H9 (cell line): ENCODE measurements at regions not wholly inside any gene's neighbourhood (a gene's known extent, or its start where the extent isn't known, plus 50 kb on each side); places are given as distances from the start of the nearest gene placed in this dataset.
"Not testable (repeated sequence)": the region's sequence is repeated elsewhere in the genome, so short reads cannot be mapped to it uniquely, and the experiment has no call there.

Experiments
- DNase-seq: peaks from one replicate; pipeline ENCODE4 v3.0.0-alpha.2; 2017
- H2AFZ ChIP-seq: one replicate; pipeline ENCODE4 v1.6.1; 2013; ENCODE audit warnings: mild to moderate bottlenecking, low read length, control low read depth, moderate library complexity
- H2AK5ac ChIP-seq: 2 replicates; pipeline ENCODE4 v1.6.1; 2013; ENCODE audit warnings: low read length, control low read depth, mixed read lengths; ENCODE audit not compliant: insufficient read length
- H2BK120ac ChIP-seq: one replicate; pipeline ENCODE4 v1.6.1; 2013; ENCODE audit warnings: low read depth, mild to moderate bottlenecking, low read length, control low read depth, inconsistent platforms; ENCODE audit not compliant: poor library complexity, severe bottlenecking
- H2BK12ac ChIP-seq: 2 replicates; pipeline ENCODE4 v1.6.1; 2013; ENCODE audit warnings: low read length, control low read depth, mixed read lengths, low read depth; ENCODE audit not compliant: insufficient read length
- H2BK15ac ChIP-seq: 2 replicates; pipeline ENCODE4 v1.6.1; 2013; ENCODE audit warnings: low read depth, low read length, control low read depth
- H2BK20ac ChIP-seq: one replicate; pipeline ENCODE4 v1.6.1; 2013; ENCODE audit warnings: low read depth, mild to moderate bottlenecking, low read length, control low read depth, inconsistent platforms; ENCODE audit not compliant: poor library complexity, severe bottlenecking
- H2BK5ac ChIP-seq: 2 replicates; pipeline ENCODE4 v1.6.1; 2013; ENCODE audit warnings: low read length, control low read depth, mixed read lengths; ENCODE audit not compliant: insufficient read length
- H3K14ac ChIP-seq: 2 replicates; pipeline ENCODE4 v1.6.1; 2013; ENCODE audit warnings: low read length, control low read depth; ENCODE audit not compliant: insufficient read depth
- H3K18ac ChIP-seq: 2 replicates; pipeline ENCODE4 v1.6.1; 2013; ENCODE audit warnings: low read depth, mild to moderate bottlenecking, mixed read lengths, low read length, control low read depth; ENCODE audit not compliant: insufficient read length
- H3K23ac ChIP-seq: 2 replicates; pipeline ENCODE4 v1.6.1; 2013; ENCODE audit warnings: low read length, control low read depth, mixed read lengths, low read depth; ENCODE audit not compliant: insufficient read length
- H3K23me2 ChIP-seq: 2 replicates; pipeline ENCODE4 v1.6.1; 2013; ENCODE audit warnings: low read depth, mild to moderate bottlenecking, mixed read lengths, low read length, control low read depth; ENCODE audit not compliant: insufficient read length, poor library complexity, severe bottlenecking
- H3K27ac ChIP-seq: 2 replicates; pipeline ENCODE4 v1.5.1; 2013; ENCODE audit warnings: low read length, control low read depth, mixed read lengths, low read depth; ENCODE audit not compliant: insufficient read length
- H3K27me3 ChIP-seq: 2 replicates; pipeline ENCODE4 v1.6.1; 2013; ENCODE audit warnings: low read length, control low read depth, inconsistent platforms; ENCODE audit not compliant: insufficient read depth
- H3K4ac ChIP-seq: 2 replicates; pipeline ENCODE4 v1.6.1; 2013; ENCODE audit warnings: low read depth, mild to moderate bottlenecking, control low read depth, inconsistent platforms, low read length, moderate library complexity
- H3K4me1 ChIP-seq: 2 replicates; pipeline ENCODE4 v1.6.1; 2013; ENCODE audit warnings: low read length, control low read depth, inconsistent platforms; ENCODE audit not compliant: insufficient read depth
- H3K4me2 ChIP-seq: 2 replicates; pipeline ENCODE4 v1.6.1; 2013; ENCODE audit warnings: low read length, control low read depth, mixed read lengths; ENCODE audit not compliant: insufficient read length, insufficient read depth
- H3K56ac ChIP-seq: 2 replicates; pipeline ENCODE4 v1.6.1; 2013; ENCODE audit warnings: low read depth, mild to moderate bottlenecking, mixed read lengths, low read length, control low read depth; ENCODE audit not compliant: insufficient read length
- H3K79me1 ChIP-seq: 2 replicates; pipeline ENCODE4 v1.6.1; 2013; ENCODE audit warnings: low read depth, mild to moderate bottlenecking, moderate library complexity, low read length, control low read depth, inconsistent platforms; ENCODE audit not compliant: insufficient read depth, poor library complexity, severe bottlenecking
- H3K79me2 ChIP-seq: 2 replicates; pipeline ENCODE4 v1.6.1; 2013; ENCODE audit warnings: low read length, control low read depth, inconsistent platforms; ENCODE audit not compliant: insufficient read depth
- H3K9ac ChIP-seq: 2 replicates; pipeline ENCODE4 v1.6.1; 2013; ENCODE audit warnings: low read length, control low read depth, mixed read lengths; ENCODE audit not compliant: insufficient read length; ENCODE audit errors: extremely low read depth
- H3K9me3 ChIP-seq: one replicate; pipeline ENCODE4 v1.6.1; 2013; ENCODE audit warnings: low read depth, low read length, inconsistent platforms; ENCODE audit not compliant: control insufficient read depth
- H3T11ph ChIP-seq: one replicate; pipeline ENCODE4 v1.6.1; 2013; ENCODE audit warnings: mild to moderate bottlenecking, low read length, control low read depth, inconsistent platforms
- H4K20me1 ChIP-seq: one replicate; pipeline ENCODE4 v1.6.1; 2013; ENCODE audit not compliant: control insufficient read depth, insufficient read length, insufficient read depth
- H4K5ac ChIP-seq: 2 replicates; pipeline ENCODE4 v1.6.1; 2013; ENCODE audit warnings: low read depth, mild to moderate bottlenecking, mixed read lengths, low read length, control low read depth; ENCODE audit not compliant: insufficient read length
- H4K8ac ChIP-seq: replicated peaks from 2 replicates; pipeline ENCODE4 v1.6.1; 2013; ENCODE audit warnings: low read length, control low read depth, mixed read lengths, low read depth; ENCODE audit not compliant: insufficient read length
- H4K91ac ChIP-seq: 2 replicates; pipeline ENCODE4 v1.6.1; 2013; ENCODE audit warnings: low read depth, mild to moderate bottlenecking, moderate library complexity, mixed read lengths, low read length, control low read depth; ENCODE audit not compliant: insufficient read length
- H3K27ac Mint-ChIP-seq, 3 experiments: 2 replicates in 2 of 3; 3 replicates in 1 of 3; pipeline ENCODE4 v1.8.0; 2020 to 2021; ENCODE audit warnings: mixed read lengths in 3 of 3, mild to moderate bottlenecking in 1 of 3, moderate library complexity in 1 of 3
- H3K27me3 Mint-ChIP-seq: 2 replicates; pipeline ENCODE4 v1.8.0; 2021; ENCODE audit warnings: low read depth, mild to moderate bottlenecking, moderate library complexity, mixed read lengths
- H3K36me3 Mint-ChIP-seq, 3 experiments: 2 replicates in 2 of 3; 3 replicates in 1 of 3; pipeline ENCODE4 v1.8.0; 2020 to 2021; ENCODE audit warnings: low read depth in 3 of 3, mixed read lengths in 3 of 3; ENCODE audit not compliant: insufficient read depth in 1 of 3
- H3K4me1 Mint-ChIP-seq, 2 experiments: 2 replicates each; pipeline ENCODE4 v1.8.0; 2020; ENCODE audit warnings: mixed read lengths in 2 of 2
- H3K4me3 Mint-ChIP-seq, 2 experiments: 2 replicates in 1 of 2; 3 replicates in 1 of 2; pipeline ENCODE4 v1.8.0; 2020 to 2021; ENCODE audit warnings: mild to moderate bottlenecking in 2 of 2, mixed read lengths in 2 of 2, moderate library complexity in 1 of 2
- H3K9me3 Mint-ChIP-seq, 2 experiments: 2 replicates in 1 of 2; 3 replicates in 1 of 2; pipeline ENCODE4 v1.8.0; 2020; ENCODE audit warnings: mild to moderate bottlenecking in 2 of 2, mixed read lengths in 2 of 2, moderate library complexity in 1 of 2
- WGBS: extraction: QIAGEN DNeasy Blood & Tissue Kit; methylation state at CpG from one replicate; pipeline ENCODE4 v1.1.7; 2013; ENCODE audit warnings: missing lambda C conversion rate, low lambda C conversion rate, mixed read lengths; ENCODE audit not compliant: insufficient read length; ENCODE audit errors: extremely low coverage; 5-methylcytosine and 5-hydroxymethylcytosine counted together
- TF ChIP-seq, protein P1 (sequence below): fragments of 200-600 bp; sonication (generic); conservative IDR thresholded peaks from 3 replicates; pipeline ENCODE4 v1.8.0; 2021; ENCODE audit warnings: antibody characterized with exemption, mild to moderate bottlenecking

GRCh38 chr3:61387817-61388216, 136.6 kb upstream of the FHIT start:
- no peak overlapping the region for H3K4ac ChIP-seq
- no peak overlapping the region for H3K4me2 ChIP-seq
- Mint-ChIP-seq H3K27ac (no peak overlapping the region), H3K27me3 (no peaks in the 10 kb centered on the region; the same call in 1 of the 2 replicates), H3K36me3 (peaks cover 16 to 45% (median 34%) of the 10 kb centered on the region in 3 experiments; a peak in 6 of 7 replicates), H3K4me1 (no peaks in the 10 kb centered on the region), H3K4me3 (no peak overlapping the region), H3K9me3 (peaks cover 42% of the 10 kb centered on the region in 2 experiments)
- no peak overlapping the region for H2BK12ac ChIP-seq
- H2AK5ac ChIP-seq: no peak overlapping the region
- H4K91ac ChIP-seq: no peak overlapping the region
- H3K79me1 ChIP-seq: no peaks in the 10 kb centered on the region
- H3K4me1 ChIP-seq: no peaks in the 10 kb centered on the region
- no peak overlapping the region for H2BK5ac ChIP-seq
- no peaks in the 10 kb centered on the region for H4K20me1 ChIP-seq
- no peak overlapping the region for H2AFZ ChIP-seq
- no peak overlapping the region for H3K23ac ChIP-seq
- H3K14ac ChIP-seq: no peak overlapping the region
- no peak overlapping the region for H2BK20ac ChIP-seq
- H3K18ac ChIP-seq: no peak overlapping the region
- H3K27me3 ChIP-seq: no peaks in the 10 kb centered on the region
- no peak overlapping the region for H3K27ac ChIP-seq
- no peak for DNase-seq
- H4K8ac ChIP-seq: no peak overlapping the region
- no peak overlapping the region for H4K5ac ChIP-seq
- peaks cover 15% of the 10 kb centered on the region for H3K9me3 ChIP-seq
- H2BK15ac ChIP-seq: no peak overlapping the region
- no peak overlapping the region for H2BK120ac ChIP-seq
- no CpG with 5 or more reads among the region's 3 CpGs for WGBS
- H3K79me2 ChIP-seq: no peaks in the 10 kb centered on the region
- H3T11ph ChIP-seq: no peak overlapping the region
- no peaks in the 10 kb centered on the region for H3K23me2 ChIP-seq
- no peak overlapping the region for H3K9ac ChIP-seq
- no peak overlapping the region for H3K56ac ChIP-seq
- TF ChIP-seq, protein P1, sequence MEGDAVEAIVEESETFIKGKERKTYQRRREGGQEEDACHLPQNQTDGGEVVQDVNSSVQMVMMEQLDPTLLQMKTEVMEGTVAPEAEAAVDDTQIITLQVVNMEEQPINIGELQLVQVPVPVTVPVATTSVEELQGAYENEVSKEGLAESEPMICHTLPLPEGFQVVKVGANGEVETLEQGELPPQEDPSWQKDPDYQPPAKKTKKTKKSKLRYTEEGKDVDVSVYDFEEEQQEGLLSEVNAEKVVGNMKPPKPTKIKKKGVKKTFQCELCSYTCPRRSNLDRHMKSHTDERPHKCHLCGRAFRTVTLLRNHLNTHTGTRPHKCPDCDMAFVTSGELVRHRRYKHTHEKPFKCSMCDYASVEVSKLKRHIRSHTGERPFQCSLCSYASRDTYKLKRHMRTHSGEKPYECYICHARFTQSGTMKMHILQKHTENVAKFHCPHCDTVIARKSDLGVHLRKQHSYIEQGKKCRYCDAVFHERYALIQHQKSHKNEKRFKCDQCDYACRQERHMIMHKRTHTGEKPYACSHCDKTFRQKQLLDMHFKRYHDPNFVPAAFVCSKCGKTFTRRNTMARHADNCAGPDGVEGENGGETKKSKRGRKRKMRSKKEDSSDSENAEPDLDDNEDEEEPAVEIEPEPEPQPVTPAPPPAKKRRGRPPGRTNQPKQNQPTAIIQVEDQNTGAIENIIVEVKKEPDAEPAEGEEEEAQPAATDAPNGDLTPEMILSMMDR: no peak

DNA sequence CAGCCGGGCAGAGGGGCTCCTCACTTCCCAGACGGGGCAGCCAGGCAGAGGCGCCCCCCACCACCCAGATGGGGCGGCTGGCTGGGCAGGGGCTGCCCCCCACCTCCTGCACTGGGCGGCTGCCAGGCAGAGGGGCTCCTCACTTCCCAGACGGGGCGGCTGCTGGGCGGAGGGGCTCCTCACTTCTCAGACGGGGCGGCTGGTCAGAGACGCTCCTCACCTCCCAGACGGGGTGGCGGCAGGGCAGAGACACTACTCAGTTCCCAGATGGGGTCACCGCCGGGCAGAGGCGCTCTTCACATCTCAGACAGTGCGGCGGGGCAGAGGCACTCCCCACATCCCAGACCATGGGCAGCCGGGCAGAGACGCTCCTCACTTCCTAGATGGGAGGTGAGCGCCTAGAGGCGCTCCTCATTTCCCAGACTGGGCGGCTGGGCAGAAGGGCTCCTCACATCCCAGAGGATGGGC, 142.3 kb upstream of the FHIT start:
- WGBS: no CpG with 5 or more reads among the region's 23 CpGs
- H3K27ac ChIP-seq, H4K5ac ChIP-seq, H3K79me2 ChIP-seq, H3K27ac Mint-ChIP-seq, H3K4me1 Mint-ChIP-seq, H4K91ac ChIP-seq, DNase-seq, H3K23ac ChIP-seq, H3K27me3 Mint-ChIP-seq, H2BK120ac ChIP-seq, H3K9ac ChIP-seq, H3K4me3 Mint-ChIP-seq, H2BK15ac ChIP-seq, H3K14ac ChIP-seq, H3K4me1 ChIP-seq, H3K4ac ChIP-seq, H2AK5ac ChIP-seq, H2BK20ac ChIP-seq, H2BK5ac ChIP-seq, H3K79me1 ChIP-seq, H2AFZ ChIP-seq, H4K20me1 ChIP-seq, H4K8ac ChIP-seq, H3T11ph ChIP-seq, H3K23me2 ChIP-seq, H3K27me3 ChIP-seq, H2BK12ac ChIP-seq, H3K56ac ChIP-seq, H3K4me2 ChIP-seq, H3K18ac ChIP-seq: not testable (repeated sequence)
- H3K9me3 ChIP-seq: peaks cover 15% of the 10 kb centered on the region
- H3K9me3 Mint-ChIP-seq: peaks cover 62% of the 10 kb centered on the region in 2 experiments
- H3K36me3 Mint-ChIP-seq: peaks cover 20 to 59% (median 43%) of the 10 kb centered on the region in 3 experiments
